PC-3 (cell line): ENCODE measurements at regions not wholly inside any gene's neighbourhood (a gene's known extent, or its start where the extent isn't known, plus 50 kb on each side); places are given as distances from the start of the nearest gene placed in this dataset.

Experiments
- CTCF ChIP-seq: fragments of 300-600 bp; sonication (generic); conservative IDR thresholded peaks from 2 replicates; pipeline ENCODE4 v1.5.1; 2017; ENCODE audit warnings: antibody characterized with exemption, low read depth, mild to moderate bottlenecking, low read length
- EZH2phosphoT487 ChIP-seq: fragments of 300-600 bp; sonication (generic); IDR thresholded peaks from 2 replicates; pipeline ENCODE4 v1.6.1; 2018; ENCODE audit warnings: mild to moderate bottlenecking, antibody characterized with exemption, low read length, borderline replicate concordance

- TF ChIP-seq CTCF (no peak), EZH2phosphoT487 (no peak)
These were observed 689.9 kb downstream of the QKI start for GRCh38 chr6:164104432-164104831.
